ENCODE measurements at regions not wholly inside any gene's neighbourhood (a gene's known extent, or its start where the extent isn't known, plus 50 kb on each side); places are given as distances from the start of the nearest gene placed in this dataset.

DNA sequence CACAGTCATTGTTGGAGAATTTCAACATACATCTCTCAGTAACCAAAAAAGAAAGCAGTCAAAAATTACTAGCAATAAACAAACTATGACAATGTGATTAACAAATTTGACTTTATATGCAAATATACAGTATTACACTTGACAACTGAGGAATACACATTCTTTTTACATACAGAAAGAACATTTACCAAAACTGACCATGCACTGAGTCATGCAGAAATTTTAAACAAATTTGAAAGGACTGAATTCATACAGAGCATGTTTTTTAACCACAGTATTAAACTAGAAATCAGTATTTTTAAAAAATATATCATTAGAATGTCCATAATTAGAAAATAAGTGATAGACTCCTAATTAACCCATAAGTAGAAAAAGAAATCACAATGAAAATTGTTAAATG, 420.1 kb downstream of the TBC1D4 start:
- no peak overlapping the region for H3K4me3 ChIP-seq (ENCODE audit: low read depth, low read length)

DNA sequence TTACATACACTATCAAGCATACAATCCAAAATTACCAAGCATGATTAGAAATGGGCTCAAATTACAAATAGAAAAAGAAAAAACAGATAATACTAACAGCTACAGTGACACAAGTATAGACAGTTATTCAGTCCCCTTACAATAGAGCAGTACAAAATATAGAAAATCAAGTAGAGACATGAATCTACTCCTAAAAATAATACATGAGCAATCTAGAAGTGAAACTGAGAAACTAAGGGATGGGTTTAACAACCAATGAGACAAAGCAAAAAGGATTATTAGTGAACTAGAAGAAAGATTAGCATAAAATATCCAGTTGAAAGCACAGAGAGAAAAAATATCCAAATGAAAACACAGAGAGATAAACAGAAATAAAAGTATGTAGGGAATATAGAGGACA, 426.7 kb downstream of the TBC1D4 start:
- H3K4me3 ChIP-seq (ENCODE audit: low read depth, low read length), result no peak overlapping the region

DNA sequence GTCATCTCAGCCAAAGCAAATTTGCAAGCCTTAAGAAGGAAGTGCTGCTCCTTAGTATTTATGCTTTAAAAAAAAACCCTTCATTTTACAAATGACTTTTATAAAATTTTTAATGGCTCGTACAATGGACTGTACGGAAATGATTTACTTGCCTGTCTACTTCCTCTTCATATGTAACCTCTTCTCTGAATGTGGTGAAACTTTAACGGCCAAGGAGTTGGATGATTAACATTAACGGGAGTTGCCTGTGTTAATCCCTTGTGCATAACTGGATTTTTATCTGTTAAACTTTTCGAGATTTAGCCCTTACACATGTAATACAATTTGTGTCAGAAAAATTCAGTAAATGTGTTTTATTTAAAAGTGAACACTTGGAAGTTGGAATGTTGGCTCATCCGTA, 429.4 kb downstream of the TBC1D4 start:
- H3K4me3 ChIP-seq (ENCODE audit: low read depth, low read length), result no peak overlapping the region

DNA sequence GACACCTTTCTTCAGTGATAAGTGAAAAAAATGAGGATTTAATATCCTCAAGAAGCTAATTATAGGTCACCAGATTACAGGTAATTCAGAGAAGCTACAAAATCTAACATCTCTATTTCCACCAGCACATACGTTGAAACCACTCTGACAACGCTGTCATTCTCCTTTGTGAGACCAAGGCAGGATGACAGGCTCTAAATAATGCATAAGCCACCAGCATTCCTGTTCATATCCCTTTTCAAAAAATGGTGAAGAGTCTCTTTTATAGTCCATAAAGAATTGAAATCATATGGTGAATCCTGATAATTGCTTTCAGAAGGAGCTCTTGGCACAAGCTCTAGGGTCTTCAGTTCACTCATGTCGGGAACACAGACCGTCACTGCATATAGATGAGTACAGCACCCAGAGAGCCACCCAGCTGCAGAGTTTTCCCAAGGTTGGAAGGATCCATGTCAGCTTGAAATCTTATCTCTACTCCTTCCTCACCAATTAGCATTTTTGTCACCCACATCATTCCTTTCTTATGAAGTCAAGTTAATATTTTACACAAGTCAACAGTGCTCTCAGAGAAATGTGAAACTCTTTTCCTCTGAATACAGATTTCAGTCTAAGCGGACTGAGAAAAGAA, 431.4 kb downstream of the TBC1D4 start:
- no peak overlapping the region for H3K4me3 ChIP-seq (ENCODE audit: low read depth, low read length)

DNA sequence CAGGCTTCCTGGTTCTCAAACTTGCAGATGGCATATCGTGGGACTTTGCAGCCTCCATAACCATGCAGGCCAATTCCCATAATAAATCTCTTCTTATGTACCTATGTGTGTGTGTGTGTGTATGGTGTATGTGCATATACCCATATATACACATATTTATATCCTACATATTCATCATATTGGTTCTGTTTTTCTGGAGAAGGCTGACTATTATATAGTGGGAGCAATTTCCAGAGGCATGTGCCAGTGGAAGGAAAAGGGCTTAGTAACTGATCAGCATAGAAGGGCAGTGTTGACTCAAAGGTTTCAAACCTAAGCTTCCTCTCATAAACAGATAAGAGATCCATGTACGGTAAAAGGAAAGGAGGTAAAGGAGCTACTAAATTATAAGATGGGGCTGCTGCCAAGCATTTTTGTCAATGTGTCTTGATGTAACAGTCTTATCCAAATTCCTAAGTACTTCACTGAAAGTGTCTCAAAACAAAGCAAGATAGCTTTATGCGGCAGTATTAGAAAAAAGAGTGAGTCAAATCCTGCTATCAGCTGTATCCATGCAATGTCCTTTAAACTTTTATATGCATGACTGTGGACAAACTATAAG, 432.1 kb downstream of the TBC1D4 start:
- H3K4me3 ChIP-seq (ENCODE audit: low read depth, low read length), result no peak overlapping the region

DNA sequence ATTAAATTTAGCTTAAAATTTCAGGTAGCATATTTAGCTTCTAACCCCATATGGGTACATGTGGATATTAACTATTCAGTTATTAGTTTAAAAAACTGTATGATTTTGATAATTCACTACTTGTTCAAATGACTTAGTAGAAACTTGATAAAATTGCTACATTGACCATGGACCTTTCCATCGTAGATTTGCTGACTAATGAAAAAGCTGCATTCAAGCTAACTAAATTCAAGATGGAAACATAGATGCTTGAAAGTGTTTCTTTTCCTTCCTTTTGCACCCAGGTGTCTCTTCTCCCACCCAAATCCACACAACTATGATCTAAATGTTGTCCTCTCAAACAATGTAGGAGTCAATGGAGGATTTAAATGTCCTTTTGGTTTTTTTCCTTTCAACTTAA, 439.2 kb downstream of the TBC1D4 start:
- no peak overlapping the region for H3K4me3 ChIP-seq (ENCODE audit: low read depth, low read length)

DNA sequence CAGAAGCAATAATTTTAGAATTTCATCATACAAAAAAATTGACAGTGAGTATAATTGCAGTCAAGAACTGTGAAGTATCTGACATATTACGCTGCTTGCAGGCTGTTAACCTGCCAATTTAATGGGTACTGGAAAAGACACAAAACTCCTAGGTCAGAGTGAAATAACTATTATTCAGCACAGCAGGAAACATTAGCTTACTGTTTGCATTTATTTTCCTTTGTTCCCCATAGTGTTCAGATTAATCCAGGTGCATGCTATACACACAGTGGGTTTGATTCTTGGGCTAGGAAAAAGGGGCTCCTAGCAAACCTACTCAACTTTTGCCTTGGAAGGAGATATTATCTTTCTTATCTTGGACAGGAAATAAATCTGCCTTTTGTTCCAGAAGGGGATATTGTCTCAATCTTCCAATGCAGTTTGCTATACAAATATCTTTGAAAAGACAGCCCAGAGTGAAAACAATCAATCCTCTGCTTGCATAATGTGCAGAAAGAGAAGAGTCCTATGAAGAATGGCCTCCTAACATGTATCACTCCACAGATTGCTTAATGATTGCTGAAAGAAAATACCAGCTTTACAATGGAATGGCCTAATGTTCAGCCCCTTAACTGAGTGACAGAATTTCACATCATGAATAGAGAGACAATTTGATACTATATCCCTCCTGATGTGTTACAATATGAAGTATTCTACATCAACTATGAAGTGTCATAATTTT, 443.4 kb downstream of the TBC1D4 start:
- no peak overlapping the region for H3K4me3 ChIP-seq (ENCODE audit: low read depth, low read length)

DNA sequence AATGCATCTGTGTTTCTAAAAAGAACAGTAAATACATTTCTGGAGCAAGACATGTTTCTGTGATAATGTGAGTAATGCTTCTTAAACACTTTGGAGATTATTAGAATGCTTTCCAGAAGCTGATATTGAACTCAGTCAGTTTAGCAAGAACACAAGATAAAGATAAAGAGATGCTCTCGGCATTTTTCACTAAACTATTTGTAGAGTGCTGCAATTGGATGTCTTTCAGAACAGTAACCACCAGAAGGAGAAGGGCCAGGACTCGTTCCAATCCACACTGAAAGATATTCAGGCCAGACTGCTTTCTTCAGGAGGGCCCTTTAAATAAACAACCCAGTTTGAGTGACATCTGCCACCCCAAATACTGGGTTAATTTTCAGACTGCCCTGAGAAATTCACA, 456.0 kb downstream of the TBC1D4 start:
- H3K4me3 ChIP-seq (ENCODE audit: low read depth, low read length), result no peak overlapping the region

DNA sequence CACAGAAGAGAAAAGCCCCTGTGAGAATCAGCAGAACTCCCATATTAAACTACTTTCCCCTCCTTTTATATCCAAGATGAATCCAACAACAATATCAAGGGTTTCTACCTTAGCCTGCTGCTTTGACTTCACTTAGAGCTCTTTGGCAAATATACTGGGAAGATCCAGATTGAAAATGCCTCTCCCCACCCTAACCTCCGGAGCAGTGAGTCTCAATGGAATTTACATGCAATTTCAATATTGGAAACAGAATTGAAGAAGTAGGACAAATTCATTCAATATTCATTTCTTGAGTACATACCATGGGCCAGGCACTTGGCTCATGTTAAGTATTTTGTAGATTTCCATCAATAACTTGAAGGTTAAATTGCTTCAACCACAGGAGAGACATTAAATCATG, 457.4 kb downstream of the TBC1D4 start:
- H3K4me3 ChIP-seq (ENCODE audit: low read depth, low read length), result no peak overlapping the region

DNA sequence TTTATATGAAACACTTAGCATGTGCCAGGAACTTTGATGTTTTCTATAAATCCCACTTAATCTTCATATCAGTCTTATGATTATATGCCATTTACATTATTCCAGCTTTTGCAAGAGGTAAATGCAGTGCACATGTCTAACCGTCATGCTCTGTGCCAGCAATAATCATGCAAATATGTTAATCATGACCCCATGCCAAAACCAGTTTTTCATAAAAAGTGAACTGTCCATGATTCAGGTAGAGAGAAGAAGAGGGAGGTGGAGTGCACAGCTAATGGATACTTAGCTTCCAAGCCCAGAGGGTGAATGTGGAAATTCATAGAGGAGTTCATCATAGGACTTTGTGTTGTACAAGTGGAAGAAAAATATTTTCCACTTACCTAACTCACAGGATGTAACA, 458.4 kb downstream of the TBC1D4 start:
- H3K4me3 ChIP-seq (ENCODE audit: low read depth, low read length), result no peak overlapping the region

DNA sequence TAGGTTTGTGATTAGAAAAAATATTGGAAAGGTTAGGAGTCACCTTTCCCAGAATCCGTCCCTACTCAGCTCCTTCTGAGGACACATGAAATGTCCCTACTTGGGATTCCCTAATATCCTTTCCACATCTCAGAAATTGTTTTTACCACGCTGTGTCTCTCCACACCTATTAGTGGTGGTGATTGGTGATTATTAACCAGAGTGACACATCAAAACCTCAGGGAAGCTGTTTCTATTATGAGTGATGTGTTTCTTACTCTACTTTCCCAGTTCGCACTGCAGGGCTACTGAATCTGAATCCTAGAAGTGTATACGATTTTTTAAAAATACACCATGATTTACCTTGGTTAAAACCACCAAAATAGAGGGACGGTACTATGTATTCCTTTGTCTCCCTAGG, 460.8 kb downstream of the TBC1D4 start:
- H3K4me3 ChIP-seq (ENCODE audit: low read depth, low read length), result no peak overlapping the region

DNA sequence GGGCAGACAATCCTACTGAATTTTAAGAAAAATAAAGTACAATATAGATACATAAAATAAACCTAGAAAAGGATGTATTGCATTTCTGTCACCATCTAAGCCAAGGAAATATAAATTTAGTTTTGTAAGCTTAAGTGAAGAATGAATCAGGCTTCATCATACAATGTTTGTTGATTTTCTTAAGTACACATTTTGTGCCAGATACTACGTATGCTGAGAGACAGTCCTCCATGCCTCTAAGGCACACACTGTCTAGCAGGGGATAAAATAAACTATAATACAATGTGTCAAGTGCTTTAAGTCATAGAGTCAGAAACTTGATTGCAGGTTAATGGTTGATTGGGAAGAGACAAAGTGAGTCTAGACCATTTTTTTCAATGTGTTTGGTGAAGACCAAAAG, 465.7 kb downstream of the TBC1D4 start:
- H3K4me3 ChIP-seq (ENCODE audit: low read depth, low read length), result no peak overlapping the region

DNA sequence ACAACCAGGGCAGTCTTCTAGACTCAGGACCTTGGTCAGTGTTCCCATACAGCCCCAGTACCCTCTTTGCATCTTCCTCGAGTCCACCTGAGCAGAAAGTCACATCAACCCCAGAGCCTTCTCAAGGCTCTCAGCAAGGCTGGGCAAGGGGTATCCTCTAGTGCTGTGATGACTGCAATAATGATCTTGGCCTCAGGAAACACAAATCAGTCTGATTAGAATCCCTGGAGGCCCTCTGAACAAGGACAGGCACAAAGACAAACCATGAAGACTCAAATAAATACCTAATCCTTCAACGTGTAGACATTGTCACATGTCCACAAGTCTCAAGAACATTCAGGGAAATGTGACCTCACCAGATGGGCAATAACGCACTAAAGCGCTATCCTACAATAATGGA, 468.2 kb downstream of the TBC1D4 start:
- H3K4me3 ChIP-seq (ENCODE audit: low read depth, low read length), result no peak overlapping the region

DNA sequence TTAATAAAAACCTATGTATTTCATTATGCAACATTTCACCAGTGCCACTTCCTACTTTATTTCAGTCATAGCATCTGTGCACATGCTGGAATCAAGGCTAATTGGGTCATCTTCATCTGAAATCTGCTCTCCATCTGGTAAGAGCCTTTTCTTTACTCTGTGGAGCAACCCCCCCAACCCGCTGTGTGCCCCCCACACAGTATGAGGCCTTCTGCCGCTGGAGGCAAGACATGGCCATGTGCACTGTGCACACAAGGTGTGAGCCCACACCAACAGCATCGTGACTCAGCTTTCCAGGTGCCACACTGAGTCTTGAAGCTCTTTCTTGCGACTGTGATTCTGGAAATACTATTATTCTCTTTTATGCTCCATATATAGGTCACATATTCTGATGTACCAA, 471.0 kb downstream of the TBC1D4 start:
- H3K4me3 ChIP-seq (ENCODE audit: low read depth, low read length), result no peak overlapping the region

DNA sequence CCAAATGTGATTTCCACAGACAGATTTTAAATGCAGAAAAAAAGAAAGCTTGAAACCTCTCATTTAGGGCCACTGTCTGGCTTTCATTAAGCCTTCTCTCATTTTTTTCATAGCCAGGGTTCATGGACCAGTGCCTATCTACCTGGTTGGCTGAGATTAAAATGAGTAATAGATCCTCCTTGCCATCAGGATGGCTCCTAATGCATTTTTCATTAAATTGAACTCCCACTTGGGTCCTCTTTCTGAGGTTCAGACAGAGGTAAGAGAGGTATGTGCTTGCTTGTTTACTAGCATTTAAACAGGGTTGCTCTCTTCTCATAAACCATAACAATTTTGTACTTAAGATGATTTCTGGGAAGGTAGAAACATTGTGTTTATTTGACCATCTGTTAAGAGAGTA, 473.0 kb downstream of the TBC1D4 start:
- H3K4me3 ChIP-seq (ENCODE audit: low read depth, low read length), result no peak overlapping the region

DNA sequence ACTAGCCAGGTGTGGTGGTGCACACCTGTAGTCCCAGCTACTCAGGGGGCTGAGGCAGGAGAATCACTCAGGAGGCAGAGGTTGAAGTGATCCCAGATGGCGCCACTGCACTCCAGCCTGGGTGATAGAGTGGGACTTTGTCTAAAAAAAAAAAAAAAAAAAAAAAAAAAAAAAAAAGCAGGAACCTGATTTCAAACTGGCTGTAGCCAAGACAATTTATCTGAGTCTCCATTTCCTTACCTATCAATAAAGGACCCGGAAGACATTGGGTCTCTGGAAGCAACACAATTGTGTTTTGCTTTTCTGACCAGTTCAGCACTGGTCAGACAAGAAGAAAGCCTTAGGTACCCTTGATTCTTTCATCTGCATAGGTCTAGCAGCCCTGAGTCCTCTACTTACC, 491.0 kb downstream of the TBC1D4 start:
- no peak overlapping the region for H3K4me3 ChIP-seq (ENCODE audit: low read depth, low read length)

DNA sequence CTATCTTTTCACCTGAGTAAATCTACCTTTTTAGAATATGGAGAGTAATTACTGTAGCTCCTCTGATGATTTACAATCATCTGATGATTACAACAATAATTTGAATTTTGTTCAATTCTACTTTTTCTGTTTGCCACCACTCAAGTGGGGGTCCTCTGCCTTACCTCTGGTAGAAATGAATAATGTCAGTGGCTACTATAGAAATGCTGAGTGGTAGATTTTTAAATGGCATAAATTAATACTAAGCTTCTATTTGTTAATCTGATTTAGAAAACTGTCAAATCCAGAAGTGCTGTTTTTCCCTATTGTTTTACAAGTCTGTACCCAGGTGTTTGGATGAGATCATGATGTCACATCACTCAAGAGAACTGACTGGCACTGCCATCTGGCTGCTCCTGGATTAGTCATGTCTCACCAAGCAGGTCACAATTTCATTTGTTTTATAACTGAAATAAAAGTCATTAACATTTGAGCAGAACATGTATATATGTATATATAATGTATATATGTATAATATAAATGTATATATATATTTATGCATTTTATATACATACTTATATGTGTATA, 494.8 kb downstream of the TBC1D4 start:
- H3K4me3 ChIP-seq (ENCODE audit: low read depth, low read length), result no peak overlapping the region

DNA sequence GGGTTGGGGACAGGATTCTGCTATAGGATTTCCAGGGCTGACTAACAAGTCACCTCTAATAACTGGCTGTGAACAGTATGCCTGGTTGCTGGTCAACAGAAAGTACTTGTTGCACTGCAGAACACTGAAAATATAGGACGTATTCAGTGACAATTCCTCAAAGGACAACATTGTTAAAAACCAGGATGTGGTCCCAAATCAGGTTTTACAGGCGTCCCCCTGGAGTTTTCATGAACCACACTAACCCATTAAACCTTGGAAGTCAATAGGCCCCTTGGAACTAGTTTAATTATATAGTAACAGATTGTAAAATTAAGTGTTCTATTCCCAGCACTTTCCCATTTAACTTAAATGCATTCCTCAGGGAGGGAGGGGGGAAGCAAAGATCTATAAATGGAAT, 495.4 kb downstream of the TBC1D4 start:
- H3K4me3 ChIP-seq (ENCODE audit: low read depth, low read length), result no peak overlapping the region

DNA sequence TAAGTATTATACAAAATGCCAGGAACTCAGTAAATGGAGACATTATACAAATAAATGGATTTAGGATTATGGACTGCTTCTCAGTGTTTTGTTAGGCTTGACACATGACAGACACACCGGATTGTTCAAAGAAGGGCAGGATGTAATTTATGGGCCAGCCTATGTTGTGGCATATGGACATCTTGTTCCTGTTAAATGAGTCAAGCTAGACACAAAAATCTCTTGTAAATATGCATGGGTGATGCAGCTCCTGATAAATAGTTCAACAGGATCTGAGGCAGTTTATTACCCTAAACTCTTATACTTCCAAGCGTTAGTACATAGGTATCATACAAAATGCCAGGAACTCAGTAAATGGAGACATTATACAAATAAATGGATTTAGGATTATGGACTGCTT, 502.3 kb downstream of the TBC1D4 start:
- no peak overlapping the region for H3K4me3 ChIP-seq (ENCODE audit: low read depth, low read length)

DNA sequence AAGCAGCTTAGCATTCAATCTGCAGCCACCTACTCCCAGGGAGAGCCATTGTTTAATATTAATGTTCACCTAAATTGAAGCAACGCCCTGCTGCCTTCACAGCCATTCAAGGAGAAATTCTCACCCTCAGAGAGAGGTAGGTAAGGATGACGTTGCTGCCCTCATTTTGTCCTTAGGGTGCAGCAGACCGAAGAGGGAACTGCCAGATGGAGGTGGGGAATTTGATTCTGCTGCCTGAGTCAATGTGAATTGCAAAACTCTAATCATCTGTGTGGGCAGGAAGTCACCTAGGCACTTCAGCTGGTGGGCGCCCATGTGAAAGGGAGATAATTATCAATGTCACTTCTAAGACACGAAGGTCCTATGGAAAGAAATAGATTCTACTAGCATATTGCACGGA, 503.4 kb downstream of the TBC1D4 start:
- no peak overlapping the region for H3K4me3 ChIP-seq (ENCODE audit: low read depth, low read length)

DNA sequence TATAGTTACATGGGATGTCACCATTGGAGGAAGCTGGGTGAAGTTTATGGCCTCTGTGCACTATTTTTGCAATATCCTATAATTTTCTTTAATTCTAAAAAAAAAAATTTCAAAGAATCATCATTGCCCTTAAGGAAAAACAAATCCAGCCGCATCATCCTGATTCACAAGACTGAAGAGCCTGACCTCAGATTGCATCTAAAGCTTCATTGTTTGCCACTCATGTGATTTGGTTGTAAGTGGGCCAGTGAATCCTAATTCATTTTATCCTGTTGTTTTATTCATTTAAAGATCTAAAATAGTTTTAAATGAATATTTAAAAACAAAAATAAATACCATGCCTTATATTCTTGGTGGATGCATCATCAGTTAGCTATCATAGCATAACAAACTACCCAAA, 504.5 kb downstream of the TBC1D4 start:
- no peak overlapping the region for H3K4me3 ChIP-seq (ENCODE audit: low read depth, low read length)

DNA sequence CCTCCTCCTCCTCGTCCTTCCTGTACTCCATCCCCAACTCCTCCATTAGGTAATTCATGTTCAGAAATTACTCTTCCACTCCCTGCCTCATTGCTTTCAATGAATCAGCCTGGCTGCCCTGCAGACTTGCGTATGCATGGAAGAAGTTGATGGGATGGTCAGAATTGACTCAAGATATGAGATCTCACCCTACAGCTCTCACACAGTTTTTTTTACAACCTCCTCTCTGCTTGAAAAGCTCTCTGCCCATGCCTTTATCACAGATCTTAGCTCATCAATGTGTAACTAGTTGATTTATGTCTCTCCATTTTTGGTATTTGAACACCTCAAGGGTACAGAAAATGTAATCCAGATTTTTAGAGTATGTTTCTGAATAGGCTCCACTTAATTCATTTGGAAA, 506.9 kb downstream of the TBC1D4 start:
- H3K4me3 ChIP-seq (ENCODE audit: low read depth, low read length), result no peak overlapping the region
